GM21529 (cell line): ENCODE measurements at regions not wholly inside any gene's neighbourhood (a gene's known extent, or its start where the extent isn't known, plus 50 kb on each side); places are given as distances from the start of the nearest gene placed in this dataset.
"Not testable (repeated sequence)": the region's sequence is repeated elsewhere in the genome, so short reads cannot be mapped to it uniquely, and the experiment has no call there.

Experiments used
- ATAC-seq: cut with Tn5 transposase; IDR thresholded peaks from one replicate; pipeline ENCODE4 v1.9.1; 2021; ENCODE audit not compliant: unreplicated experiment

DNA sequence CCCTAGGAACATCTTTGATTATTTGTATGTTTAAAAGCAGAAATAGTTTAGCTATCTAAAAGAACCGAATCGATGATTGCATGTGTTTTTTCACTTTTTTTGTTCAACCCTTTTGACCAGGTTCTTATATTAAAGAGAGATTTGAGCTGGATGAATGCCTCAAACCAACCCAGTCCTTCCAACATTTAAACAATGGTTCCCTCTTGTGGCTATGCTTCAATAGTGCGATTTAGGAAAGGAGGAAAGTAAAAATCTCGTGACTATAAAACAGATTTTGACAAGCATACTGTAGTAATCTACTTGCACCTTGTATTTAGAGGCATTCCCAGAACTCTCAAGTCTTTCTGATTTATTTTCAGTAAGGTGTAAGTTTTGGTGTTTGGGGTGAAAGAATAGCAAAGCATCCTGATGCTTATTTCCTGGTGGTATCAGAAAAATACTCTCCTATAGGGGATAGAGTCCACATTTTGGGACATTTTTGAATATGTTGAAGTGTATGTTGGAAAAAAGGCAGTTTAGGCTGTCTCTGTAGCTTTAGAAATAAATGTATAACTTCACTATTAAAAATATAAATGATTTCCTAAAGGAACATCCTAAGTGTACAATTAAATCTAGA is 159.6 kb upstream of the KCNH8 start:
- no peak for ATAC-seq

DNA sequence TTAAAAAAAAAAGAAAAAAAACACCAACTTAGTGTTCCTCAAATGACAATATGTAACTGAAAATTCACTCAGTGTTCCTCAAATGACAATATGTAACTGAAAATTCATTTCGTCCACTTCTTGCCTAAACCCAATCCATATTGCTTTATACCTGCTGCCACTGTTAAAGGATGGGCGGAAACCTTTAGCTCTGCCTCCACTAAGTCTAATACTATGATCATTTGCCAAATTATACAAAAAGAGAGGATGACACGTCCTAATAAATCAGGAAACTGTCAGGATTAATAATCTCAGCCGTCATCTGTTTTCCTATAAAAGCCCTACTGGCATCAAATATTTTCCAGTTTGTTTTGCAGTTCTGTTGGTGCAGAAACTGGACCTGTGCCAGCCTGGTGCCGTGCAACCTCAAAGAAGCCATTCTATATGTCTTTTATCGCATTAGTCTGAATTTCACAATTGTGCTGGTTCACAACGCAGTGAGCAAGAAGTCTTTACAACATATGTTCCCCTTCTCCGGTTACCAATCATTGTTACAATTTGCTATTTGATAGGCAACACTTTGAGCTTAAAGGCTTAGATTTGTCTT is 160.4 kb upstream of the KCNH8 start:
- ATAC-seq, result no peak

DNA sequence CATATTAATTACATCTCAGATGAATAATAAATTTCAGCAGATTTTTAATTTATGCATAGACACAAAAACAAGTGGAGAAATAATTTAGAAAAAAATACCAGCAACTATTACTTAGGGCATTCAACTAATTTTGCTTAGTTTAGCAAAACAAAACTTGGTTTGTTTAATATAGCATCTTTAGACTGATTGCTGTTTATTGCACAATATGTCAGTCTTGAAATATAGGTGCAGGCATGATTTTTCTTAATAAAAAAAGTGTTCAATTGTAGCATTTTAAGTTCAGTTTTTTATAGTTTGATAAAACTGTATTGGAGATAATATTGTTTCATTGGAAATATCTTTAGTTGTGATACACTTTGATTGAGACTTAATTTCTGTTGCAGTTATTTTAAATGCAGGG is 161.2 kb upstream of the KCNH8 start:
- no peak for ATAC-seq

DNA sequence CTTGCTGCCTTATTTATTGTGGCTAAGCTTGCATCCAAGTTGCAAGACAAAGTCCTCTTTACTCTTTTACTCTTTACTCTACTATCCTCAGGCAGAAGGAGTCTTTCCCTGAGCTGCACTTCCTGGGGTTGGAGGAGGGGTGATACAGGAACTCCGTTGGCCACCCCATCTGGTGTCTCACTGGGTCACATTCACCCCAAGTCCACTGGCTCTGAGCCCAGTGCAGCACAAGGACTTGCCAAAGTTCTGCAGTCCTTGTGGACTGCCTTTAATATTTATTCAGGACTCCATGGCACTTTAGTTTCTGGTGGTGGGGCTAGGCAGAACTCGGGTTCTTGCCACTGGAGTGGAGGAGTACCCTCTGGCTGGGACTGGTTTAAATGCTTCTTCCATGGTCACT is 165.4 kb upstream of the KCNH8 start:
- ATAC-seq, result no peak

DNA sequence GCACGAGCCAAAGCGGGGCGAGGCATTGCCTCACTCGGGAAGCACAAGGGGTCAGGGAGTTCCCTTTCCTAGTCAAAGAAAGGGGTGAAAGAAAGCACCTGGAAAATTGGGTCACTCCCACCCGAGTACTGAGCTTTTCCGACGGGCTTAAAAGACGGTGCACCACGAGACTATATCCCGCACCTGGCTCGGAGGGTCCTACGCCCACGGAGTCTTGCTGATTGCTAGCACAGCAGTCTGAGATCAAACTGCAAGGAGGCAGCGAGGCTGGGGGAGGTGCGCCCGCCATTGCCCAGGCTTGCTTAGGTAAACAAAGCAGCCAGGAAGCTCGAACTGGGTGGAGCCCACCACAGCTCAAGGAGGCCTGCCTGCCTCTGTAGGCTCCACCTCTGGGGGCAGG is 172.2 kb upstream of the KCNH8 start:
- not testable (repeated sequence) for ATAC-seq

DNA sequence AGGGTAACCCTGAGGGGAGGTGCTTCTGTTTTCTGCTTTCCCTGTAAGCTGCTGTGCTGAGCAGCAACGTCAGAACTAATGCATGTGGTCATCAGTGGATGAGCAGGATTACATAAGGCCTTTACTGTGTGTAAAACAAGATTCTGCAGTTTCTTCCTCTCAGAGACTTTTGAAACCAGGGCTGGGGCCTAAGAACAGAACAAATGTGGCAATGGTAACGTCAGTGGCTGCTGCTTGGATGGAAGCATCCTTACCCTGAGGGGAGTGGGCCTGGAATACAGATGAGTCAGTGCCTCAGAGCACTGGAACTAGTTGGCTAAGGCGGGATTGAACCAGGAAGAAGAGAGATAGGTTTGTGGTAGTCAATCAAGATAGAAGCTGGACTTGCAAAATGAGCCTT is 180.2 kb upstream of the KCNH8 start:
- ATAC-seq, result no peak

DNA sequence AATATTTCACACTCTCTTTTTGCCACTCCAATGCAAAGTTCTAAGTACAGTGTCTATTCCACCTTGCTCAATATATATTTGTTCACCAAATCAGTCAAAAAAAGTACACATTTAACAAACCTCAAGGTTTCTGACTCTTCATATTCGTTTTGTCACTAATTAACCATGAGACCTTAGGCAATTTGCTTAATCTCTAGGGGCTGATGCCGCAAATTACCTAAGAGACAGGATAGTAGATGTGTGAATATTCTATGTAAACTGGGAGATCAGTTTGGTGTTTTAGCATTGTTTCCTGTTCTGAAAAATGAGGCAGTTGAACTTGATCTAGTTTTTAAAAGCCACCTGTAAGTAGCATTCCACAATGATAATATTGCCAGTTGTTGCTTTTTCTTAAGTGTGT is 182.5 kb upstream of the KCNH8 start:
- ATAC-seq, result no peak

DNA sequence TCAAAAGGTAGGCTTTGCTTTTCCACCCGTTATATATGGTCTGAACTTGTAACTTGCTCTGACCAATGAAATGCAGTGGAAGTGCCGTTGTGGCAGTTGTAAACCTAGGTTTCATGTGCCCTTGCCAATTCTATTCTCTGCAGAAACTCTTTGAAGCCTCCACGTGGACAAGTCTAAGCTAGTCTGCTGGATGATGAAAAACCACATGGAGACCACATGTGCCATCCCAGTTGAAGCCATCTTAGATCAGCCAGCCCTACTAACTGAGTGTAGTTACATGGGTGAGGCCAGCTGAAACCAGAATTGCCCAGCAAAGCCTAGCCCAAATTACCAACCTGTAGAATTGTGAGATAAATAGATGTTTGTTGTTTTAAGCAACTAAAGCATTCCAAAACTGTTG is 183.7 kb upstream of the KCNH8 start:
- no peak for ATAC-seq

DNA sequence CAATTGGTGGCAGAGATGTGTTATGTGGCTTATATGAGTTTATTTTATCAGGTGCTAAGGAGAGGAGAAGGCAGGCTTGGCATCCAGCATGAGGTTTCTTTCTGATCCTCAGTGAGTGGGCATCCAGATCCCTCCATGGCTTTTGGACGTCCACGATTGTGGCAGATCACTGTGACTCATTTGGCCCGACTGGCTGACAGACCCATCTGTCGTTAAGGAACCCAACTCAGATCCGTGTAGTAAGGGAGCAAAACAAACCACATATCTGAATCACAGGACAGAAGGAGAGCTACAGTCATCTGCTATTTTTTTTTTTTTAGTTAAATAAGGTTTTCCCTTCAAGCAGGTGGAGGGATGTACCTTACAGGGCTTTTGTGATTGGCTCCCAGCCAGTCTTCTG is 197.0 kb upstream of the KCNH8 start:
- ATAC-seq, result no peak

DNA sequence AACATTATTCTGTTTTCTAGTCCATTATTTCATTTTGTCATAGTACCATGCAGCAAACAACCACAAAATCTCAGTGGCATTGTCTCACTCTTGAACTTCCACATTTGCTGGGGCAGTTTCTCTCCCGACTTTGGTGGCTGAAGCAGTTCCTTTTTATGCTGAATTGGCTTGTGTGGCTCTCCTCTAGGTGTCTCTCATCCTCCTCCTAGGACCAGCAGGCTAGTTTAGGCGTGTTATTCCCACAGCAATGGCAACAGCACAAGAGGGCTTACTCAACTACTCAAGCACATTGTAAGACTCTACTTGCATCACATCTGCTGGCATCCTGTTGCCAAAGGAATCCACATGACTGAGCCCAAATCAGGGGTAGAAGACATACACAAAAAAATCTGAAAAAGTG is 201.8 kb upstream of the KCNH8 start:
- no peak for ATAC-seq

DNA sequence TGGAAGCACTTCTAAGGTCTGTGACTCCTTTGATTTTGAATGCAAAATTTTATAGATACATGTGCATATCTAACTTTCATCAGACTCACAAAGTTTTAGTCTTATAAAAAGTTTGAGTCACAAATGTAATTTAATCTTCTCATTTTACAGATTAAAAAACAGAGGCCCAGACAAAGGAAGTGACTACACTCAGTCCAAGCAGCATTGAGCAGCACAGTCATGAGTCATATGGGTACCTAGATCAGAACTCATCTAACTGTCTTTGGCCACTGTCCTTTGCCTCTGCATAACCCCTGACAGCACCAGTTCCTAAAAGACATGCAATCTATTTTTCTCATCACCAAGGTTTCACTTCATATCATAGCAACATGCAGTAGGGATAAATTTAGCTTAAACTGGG is 210.7 kb upstream of the KCNH8 start:
- peak; percentile 80 for ATAC-seq

DNA sequence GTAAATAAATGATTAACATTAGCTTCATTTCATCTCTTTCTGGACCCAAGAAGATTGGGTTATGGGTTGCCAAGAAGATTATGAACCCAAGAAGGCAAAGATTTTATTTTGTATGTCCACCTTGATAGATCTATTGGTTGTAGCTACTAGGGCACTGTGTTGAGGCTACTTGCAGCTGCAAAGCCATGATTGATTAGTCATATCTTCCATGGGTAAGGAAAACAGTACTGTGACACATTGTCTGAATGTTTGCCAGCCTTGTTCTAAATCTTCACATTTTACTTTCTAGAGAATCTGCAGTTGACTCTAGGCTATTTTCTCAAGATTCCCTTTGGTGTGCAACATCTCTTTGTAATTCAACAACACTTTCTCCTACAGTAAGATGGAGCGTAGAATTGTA is 229.2 kb upstream of the KCNH8 start:
- no peak for ATAC-seq

DNA sequence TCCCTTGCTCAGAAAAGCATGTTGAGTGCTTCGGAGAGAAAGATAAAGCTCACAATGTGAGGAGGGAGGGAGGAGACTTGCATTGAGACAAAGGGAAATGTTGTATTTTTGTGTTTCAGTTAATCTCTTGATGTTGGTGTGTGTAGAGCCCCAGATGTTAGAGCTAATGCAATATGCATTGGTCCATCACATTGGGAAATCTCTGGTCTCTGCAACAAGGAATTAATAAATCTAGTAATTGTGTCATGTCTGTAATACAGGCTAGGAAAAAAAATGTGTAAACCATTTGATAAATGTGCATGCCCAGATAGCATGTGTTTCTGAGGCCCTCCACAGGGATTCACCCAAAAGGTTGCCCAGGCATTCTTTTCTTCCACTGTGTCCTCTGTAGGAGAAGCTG is 230.4 kb upstream of the KCNH8 start:
- ATAC-seq, result no peak

DNA sequence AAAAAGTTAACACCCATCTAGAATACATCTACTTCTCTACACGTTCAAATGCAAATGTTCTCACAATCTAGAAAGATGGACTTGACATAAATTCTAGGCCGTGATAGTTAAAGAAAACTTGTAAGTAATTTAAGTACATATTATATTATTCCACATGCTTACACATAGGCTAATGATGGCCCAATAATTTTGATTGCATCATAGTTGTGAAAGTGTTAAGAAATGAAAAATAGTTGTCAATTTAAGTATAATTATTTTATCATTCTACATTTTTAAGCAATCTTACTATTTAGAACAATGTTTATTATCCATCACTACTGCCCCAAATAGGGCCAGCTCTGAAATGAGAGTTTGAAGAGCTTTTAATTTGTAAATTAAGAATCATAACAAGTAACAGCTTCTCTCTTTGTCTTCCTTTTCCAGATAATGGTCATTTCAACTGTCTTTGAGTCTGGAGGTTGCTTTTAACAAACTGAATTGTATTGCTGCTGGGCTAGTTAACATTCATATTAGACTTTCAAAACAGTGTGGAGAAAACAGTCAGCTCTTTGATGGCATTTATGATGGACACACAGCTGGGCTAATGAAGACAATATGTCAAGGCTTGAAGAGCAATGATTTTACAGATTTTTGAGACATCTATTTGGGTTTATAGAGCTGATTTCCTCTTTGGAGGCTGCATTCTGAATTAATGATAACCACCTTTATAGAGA is 246.1 kb upstream of the KCNH8 start:
- no peak for ATAC-seq

DNA sequence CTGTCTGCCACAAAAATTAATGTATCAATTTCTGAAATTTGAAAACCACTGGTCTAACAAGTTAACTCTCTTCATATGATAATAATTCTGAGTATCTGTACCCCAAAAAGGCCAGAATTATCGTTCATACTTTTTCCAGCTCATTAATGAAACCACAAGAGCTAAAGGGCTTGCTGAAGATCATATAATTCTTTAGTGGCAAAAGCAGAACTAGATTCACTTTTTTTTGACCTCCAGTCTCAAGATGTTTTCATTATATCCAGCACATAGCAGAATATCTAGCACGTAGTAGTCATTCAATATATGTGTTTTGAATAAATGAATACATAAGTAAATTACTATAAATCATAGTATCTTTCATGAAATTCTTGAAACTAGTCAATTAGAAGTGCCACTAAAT is 246.7 kb upstream of the KCNH8 start:
- ATAC-seq, result no peak

DNA sequence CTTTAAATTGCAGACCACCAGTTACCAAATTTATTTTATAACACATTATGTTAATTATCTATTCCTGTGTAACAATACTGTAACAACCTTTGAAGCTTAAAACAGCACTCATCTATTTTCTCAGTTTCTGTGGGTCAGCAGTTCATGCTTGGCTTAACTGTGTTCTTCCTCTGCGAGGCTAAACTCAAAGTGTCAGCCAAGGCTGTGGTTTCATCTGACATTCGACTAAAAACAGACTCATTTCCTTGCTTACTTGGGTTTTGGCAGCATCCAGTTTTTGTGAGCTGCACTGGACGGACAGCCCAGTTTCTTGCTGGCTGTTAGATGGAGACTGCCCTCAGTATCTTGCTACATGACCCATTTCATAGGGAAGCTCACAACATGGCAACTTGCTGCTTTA is 247.3 kb upstream of the KCNH8 start:
- ATAC-seq, result peak; percentile 91

DNA sequence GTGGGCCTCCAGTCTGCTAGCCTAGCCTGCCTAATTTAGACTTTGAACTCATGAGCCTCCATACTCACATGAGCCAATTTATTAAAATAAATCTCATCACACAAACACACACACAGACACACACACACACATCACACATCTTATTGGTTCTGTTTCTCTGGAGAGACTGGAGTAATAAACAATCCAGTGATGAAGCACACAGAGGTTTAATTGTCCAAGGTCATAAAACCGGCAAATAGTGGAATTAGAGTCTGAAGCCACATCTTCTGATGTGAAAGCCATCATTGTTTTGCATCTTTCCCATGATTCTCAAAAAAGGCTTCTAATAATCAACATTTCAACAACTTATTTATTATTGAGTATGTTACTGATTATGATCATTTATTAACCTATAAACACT is 249.4 kb upstream of the KCNH8 start:
- no peak for ATAC-seq

DNA sequence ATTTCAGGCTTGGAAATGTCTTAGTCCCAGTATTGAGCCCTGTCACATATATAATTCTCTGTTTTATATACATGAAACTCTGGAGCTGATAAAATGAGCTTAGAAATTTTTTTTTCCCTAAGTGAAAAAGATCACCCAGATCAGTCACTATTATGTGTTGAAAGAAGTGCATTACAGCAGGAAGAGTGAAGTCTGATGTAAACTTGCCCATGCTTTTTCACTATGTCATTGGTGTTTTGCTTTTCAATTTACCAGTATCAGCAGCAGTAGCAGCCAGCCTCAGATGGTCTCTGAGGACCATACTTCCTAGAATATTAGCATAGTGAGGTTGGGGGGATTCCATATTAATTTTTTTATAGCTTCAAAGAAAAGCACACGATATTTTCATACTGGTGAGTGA is 255.6 kb upstream of the KCNH8 start:
- no peak for ATAC-seq

DNA sequence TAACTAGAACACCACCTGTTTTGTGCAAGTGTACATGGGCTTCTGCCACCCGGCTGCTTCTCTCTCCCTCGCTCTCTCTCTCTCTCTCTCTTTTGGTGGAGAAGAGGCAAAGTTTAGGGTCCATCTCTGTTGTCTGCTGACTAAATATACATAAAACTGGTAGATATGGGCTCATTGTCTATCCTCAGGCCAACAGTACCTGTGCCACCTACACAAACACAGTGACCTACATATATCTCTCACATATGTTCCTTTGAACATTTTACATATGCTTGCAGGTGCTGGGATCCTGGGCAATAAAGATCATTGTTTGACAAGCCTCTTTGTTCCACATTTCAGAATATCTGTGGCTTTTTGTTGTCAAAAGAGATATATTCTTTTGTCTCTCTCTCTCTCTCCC is 256.3 kb upstream of the KCNH8 start:
- no peak for ATAC-seq

DNA sequence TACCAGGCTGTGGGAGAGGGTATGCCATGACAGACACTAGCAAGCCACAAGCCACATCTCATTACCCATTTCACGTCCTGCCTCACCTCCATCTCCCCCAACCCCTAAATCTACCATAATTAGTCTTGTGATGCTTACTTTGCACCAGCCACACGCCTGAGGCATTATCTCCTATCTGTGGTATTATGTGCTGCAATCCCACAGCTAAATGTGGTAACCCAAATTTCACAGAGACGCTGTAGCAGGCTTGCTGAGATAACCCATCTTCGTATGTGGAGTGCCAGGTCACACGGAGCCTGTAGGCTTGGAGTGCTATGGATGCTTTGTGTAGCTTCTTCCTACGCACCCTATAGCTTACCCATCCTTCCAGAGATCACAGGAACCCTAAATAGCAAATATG is 256.7 kb upstream of the KCNH8 start:
- no peak for ATAC-seq

DNA sequence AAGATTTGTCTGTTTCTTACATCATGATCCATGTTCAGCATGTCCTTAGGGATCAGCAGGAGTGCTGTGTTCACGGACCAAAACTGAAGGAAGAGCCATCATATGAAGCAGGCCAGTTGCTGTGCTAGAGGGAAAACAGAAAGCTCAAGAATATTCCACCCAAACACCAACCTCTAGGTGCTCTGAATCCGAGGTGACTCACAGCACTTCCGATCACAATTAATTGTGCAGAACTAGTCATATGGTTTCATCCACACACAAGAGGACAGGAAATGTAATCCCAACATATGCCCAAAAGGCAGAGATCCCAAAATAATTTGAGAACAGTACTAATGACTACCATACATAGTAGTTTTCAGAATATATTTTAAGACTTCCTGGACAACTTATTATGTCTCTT is 257.9 kb upstream of the KCNH8 start:
- ATAC-seq, result no peak

DNA sequence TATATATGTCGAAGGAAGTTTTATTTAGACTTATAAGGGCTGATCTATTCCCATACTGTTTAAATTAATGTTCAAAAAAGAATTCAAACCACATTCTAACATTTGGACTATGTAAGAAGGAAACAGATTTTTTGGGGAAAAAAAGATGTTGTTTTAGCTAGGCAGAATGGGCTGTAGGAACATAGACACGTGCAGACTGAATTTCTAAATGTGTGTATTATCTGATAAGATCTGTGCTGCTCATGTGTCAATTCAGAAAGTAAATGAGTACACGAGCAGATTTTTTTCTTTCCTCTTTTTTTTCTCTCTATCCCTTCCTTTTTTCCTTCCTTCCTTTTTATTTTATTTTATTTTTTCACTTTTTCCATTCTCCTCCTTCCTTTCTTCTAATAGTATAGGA is 259.5 kb upstream of the KCNH8 start:
- no peak for ATAC-seq

DNA sequence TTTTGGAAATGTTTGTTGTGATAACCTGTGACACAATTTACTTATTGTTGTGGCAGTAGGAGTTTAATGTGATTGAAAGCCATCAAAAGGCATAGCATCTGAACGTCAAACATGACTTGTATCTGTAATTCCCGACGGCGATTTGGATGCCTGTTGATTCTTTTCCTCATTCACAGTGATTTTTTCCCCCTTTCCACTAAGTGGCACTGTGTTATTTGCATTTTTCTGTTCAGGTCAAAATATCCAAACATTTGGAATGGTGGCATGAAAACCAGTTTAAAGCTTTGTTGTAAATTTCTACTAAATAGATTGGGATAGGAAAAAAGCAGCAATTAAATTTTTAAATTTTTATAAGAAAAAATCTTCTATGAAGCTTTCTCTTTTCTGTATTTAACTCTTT is 259.9 kb upstream of the KCNH8 start:
- ATAC-seq, result no peak
